HG03097 (cell line): ENCODE measurements at regions not wholly inside any gene's neighbourhood (a gene's known extent, or its start where the extent isn't known, plus 50 kb on each side); places are given as distances from the start of the nearest gene placed in this dataset.
"Not testable (repeated sequence)": the region's sequence is repeated elsewhere in the genome, so short reads cannot be mapped to it uniquely, and the experiment has no call there.

ENCODE experiments used
- ATAC-seq: cut with Tn5 transposase; IDR thresholded peaks from one replicate; pipeline ENCODE4 v1.9.1; 2021; ENCODE audit not compliant: unreplicated experiment, low FRiP score

DNA sequence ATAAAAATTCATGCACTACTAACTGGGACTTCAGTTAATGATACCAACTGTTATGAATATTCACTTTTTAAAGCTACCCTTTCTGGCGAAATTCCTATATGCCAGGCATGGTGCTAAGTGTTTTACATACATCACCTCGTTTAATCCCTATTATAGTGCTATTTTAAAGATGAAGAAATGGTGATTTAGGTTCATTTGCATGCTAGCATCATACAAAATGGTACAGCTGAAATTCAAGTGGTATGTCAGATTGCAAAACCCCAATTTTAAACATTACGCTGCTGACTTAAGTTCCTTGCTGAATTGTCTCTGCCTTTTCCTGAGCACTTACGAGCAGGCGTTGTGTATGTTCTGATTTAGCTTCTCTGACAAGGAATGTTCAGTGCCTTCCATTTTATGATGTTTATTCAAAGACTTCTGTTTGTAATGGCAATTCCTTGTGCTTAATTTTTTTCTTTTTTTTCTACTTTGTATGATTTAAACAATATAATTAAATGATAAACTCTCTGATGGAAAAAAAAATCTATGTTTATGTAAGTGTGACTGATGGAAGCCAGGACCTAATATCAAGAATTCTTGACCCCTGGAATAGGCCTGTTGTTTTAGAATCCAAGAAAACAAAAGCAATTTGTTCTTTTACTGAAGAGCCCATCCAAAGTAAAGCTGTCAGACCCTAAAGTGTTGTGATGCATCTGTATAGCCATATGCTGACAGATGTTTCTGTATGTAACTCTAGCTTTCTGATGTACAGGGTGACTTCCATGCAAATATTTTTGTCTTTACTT is 148.1 kb downstream of the PCDH7 start:
- no peak for ATAC-seq

- not testable (repeated sequence) for ATAC-seq
Observed at GRCh38 chr4:30869387-30869786, 149.2 kb downstream of the PCDH7 start.

DNA sequence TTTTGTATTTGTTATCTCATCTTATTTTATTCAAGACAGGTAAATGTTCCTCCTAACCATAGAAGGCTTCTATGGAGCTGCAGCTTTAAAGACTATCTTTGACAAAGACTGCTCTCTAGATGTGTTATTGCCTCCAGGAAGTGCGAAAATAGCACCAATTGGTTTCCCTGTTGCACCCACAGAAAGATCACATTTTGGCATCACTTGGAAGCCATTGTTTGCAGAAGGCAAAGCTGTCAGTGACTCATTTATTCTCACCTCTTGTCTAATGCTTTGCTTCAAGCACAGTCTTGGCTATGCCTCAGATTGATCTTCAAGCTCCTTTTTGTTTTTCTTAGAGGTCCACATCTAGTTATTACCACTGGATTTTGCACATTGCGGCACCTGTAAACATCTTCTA is 150.3 kb downstream of the PCDH7 start:
- no peak for ATAC-seq

GRCh38 chr4:30875658-30876269 is 155.6 kb downstream of the PCDH7 start:
- no peak for ATAC-seq

DNA sequence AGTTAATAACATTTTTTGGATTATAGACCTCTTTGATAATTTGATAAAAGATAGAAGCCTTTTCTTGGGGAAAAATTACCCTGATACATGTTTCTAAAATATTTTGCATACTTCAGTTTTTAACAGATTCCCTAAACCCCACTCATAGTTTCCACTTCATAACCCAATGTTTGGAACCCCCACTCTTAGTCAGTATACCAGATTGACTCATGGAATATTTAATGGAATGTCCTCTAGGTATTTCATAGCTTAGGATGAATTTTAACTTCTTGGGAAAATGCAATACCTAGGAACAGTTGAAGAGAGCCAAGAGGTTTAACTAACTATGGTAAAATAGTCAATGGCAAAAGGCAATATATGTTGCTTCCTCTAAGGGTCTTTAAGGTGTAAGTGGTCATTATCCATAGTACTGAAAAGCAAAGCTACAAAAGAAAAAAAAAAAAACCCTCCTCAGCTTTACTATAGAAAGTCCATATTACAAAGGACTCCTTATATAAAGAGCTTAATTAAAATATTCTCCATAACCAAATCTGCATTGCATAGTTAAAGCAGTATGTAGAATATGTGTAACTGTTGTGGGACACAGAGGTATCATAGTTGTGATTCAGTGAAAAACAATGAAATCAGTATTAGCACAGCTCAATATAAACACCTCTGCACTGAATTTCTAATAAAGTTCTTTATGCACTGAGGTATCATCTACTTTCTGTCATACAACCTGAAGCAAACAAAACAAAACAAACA is 159.9 kb downstream of the PCDH7 start:
- ATAC-seq: no peak

DNA sequence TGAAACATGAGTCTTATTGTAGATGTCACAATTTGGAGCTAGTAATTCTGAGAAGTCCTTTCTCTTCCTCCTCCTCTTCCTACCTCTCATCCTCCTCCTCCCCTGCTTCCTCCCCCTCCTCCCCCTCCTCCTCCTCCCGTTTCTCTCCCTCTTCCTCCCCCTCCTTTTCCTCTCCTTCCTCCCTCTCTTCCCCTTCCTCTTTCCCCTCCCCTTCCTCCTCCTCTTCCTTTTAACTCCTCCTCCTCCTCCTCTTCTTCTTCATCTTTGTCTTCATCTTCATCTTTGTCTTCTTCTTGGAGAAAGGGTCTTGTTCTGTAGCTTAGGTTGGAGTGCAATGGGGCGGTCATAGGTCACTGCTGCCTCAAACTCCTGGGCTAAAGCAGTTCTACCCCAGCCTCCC is 161.8 kb downstream of the PCDH7 start:
- ATAC-seq: no peak

GRCh38 chr4:30882443-30882842 is 162.3 kb downstream of the PCDH7 start:
- no peak for ATAC-seq

- no peak for ATAC-seq
Observed at GRCh38 chr4:30882995-30883675, 163.0 kb downstream of the PCDH7 start.

DNA sequence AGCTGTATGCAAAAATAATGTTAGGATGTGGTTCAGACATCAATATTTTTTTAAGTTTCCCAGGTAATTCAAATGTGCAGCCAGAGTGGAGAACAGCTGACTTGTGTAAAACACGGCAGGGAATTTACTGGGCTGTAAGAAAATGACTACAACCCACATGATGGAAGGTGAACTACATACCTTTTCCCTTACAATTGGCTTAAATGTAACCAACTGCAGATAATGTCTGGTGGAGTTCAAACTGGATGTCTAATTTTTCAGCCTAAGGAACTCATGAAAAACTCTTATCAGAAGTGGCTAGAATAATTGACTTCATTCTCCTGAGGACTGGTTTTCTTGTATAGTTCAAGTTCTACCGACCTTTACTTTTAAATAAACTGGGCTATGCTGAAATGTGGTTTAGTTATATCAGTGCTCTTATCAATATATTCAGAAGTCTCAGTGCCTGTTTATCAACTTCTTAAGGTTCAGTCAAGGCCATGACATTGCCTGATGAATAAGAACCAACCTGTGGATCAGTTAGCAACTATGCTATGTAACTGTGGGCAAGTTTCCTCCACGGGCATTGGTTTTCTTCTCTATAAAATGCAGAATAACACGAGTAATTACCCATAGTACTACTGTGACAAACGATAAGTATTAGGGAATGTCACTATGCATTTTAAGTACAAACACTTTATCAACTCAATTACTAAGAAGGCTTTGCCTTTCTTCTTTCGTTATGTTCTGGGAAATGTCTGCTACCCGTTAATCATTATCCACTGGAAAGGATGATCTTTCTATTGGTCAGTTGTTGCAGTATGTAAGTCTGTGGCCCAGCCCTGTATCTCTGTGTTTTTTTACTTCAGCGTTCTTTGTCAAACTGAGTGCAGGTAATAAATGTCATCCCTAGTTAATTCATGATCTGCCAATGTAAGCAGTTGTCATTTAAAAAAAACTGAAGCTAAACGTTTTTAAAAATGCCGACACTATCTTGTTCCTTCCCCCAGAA is 181.6 kb downstream of the PCDH7 start:
- ATAC-seq: no peak

DNA sequence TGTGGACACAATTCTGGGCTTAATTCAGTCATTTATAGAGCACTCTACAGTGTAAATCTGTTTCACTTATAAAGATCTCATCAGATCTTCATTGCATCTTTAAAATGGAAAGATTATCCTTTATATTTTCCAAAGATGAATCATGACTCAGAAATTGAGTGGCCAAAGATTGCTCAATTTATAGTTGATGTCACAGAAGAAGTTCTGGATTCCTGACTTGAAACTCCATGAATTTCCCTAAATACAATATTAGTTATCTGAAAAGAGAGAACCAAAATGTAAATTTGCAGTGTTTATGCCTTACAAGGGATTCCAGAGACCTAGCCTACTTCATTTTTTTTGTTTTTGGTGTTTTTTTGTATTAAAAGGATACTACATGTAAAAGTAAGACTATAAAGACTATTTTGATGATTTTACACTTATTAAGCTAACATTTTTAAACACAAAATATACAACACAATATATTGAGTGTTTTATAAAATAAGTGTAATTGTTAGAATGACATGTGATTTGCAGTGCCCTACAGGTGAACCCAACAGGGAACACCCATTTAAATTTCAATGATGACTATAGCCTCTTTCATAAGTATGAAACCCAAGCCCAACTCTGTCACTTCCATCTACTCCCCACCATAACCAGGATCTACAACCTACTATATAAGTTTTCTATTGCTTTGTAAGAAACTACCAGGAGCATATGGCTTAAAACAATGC is 183.5 kb downstream of the PCDH7 start:
- no peak for ATAC-seq

- ATAC-seq: no peak
Observed at GRCh38 chr4:30904215-30904555, 184.0 kb downstream of the PCDH7 start.

GRCh38 chr4:30904588-30904987 is 184.4 kb downstream of the PCDH7 start:
- no peak for ATAC-seq

DNA sequence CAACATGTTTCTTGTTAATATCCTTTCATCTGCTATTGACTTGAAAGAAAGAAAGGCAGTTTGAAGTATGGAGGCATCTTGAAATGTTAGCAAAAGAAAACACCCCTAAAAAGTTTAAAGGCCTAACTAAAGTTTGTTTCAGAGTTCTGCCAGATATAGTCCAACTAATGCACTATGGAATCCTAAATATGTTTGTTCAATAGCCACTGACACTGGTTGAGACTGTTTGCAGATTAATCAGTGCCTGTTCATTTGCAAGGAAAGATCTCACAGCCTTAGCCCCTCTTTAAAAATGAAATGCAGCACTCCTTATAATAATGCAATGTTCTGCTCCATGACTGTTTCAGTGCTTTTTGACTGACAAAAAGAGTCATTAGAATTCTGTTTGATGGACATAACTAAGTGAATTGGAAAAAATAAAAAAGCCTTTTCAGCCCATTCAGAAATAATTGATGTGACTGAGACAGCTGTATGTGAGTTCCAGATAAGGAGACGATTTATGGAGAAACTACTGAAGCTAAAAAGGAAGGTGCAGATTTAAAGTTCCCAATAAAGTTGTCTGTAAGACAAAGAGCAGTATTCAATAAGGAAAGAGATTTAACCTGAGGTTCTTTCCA is 192.0 kb downstream of the PCDH7 start:
- ATAC-seq: no peak

- no peak for ATAC-seq
Observed at GRCh38 chr4:30916337-30917274, 196.4 kb downstream of the PCDH7 start.

DNA sequence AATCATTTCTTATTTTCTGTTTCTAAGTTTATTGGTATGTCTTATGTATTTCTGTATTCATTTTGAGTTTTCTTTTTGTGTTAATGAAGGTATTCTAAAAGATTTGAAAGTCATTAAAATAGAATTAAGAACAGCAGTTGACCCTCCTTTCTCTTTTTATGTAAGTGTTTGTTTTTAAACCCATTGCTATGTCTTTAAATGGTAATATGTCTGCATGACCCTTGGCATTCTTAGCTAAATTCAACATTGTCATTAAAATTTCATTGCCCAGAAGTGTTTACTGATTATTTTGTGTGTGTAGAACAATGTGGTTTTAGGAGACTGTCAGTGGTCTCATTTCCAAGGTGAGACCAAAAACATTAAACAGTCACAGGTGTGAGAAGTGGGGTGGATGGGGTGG is 197.8 kb downstream of the PCDH7 start:
- ATAC-seq: no peak

- ATAC-seq: no peak
Observed at GRCh38 chr4:30919458-30919857, 199.3 kb downstream of the PCDH7 start.

DNA sequence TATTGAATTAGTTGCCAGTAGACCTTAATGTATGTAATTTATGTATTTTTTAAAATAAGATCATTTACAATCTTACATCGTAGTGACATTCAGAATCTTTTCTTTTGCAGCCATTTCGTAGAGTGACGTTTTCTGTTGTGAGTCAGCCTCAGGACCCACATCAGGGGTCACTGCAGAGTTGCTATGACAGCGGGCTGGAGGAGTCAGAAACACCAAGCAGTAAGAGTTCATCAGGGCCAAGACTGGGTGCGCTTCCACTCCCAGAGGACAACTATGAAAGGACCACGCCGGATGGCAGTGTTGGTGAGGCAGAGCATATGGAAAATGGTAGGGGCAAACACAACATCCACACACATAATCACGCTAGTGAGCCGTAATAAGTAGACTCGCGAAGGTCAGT is 199.9 kb downstream of the PCDH7 start:
- no peak for ATAC-seq

GRCh38 chr4:30922625-30923024 is 202.5 kb downstream of the PCDH7 start:
- ATAC-seq: no peak
